ENCODE measurements at regions not wholly inside any gene's neighbourhood (a gene's known extent, or its start where the extent isn't known, plus 50 kb on each side); places are given as distances from the start of the nearest gene placed in this dataset.

DNA sequence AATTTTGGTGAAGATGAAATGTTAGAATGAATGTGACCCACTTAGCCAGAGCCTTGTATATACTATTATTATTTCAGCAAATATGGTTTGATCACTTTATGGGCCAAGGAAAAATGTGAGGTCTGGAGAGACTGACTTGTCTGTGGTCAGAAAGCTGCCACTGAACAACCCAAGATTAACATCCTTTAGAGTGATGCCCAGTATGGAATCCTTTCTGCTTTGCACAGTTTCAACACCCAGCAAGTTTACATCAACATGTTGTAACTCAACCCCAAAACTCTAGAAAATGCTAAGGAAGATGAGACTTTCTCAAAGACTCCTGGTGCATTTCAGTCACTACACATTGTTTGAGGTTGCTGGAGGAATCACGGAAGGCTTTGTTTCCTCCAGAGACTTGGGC lies 107.7 kb downstream of the SNX19 start:
- Mint-ChIP-seq H3K27ac (no peak overlapping the region), H3K9me3 (no peaks in the 10 kb centered on the region), H3K27me3 (ENCODE audit: low read depth, poor library complexity) (peaks cover 12% of the 10 kb centered on the region)

DNA sequence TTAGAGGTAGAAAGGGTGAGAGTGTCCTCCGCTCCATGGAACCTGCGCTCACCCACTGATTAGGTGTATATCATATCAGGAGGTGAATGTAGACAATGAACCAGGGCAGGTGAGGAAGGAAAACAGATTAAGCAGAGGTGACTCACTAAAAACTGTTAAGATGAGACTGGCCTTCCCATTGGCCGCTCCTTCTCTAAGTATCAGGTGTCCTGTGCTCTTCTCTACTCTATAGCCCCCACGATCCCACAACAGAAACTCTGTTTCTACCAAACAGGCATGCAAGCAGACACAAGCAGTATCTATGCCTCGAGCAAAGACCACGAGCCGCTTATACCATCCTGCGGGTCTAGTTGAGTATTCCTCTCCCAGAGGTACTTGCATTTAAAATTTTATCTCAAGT lies 103.1 kb downstream of the SNX19 start:
- no peak for DNase-seq
- Mint-ChIP-seq H3K4me1 (peaks cover 35% of the 10 kb centered on the region), H3K9me3 (no peaks in the 10 kb centered on the region), H3K36me3 (ENCODE audit: low read depth) (no peaks in the 10 kb centered on the region), H3K4me3 (no peak overlapping the region), H3K27me3 (ENCODE audit: low read depth, poor library complexity) (peaks cover 10% of the 10 kb centered on the region), H3K27ac (no peak overlapping the region)
- TF ChIP-seq, protein P1, sequence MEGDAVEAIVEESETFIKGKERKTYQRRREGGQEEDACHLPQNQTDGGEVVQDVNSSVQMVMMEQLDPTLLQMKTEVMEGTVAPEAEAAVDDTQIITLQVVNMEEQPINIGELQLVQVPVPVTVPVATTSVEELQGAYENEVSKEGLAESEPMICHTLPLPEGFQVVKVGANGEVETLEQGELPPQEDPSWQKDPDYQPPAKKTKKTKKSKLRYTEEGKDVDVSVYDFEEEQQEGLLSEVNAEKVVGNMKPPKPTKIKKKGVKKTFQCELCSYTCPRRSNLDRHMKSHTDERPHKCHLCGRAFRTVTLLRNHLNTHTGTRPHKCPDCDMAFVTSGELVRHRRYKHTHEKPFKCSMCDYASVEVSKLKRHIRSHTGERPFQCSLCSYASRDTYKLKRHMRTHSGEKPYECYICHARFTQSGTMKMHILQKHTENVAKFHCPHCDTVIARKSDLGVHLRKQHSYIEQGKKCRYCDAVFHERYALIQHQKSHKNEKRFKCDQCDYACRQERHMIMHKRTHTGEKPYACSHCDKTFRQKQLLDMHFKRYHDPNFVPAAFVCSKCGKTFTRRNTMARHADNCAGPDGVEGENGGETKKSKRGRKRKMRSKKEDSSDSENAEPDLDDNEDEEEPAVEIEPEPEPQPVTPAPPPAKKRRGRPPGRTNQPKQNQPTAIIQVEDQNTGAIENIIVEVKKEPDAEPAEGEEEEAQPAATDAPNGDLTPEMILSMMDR (IDR thresholded peaks at IDR 0.05), result no peak

More for the DNA sequence above, 107.7 kb downstream of the SNX19 start:
- Mint-ChIP-seq H3K4me3 (no peak overlapping the region), H3K36me3 (ENCODE audit: low read depth) (no peaks in the 10 kb centered on the region), H3K4me1 (peaks cover 36% of the 10 kb centered on the region)
- no peak for DNase-seq
- TF ChIP-seq, protein P1 (IDR thresholded peaks at IDR 0.05), result no peak

DNA sequence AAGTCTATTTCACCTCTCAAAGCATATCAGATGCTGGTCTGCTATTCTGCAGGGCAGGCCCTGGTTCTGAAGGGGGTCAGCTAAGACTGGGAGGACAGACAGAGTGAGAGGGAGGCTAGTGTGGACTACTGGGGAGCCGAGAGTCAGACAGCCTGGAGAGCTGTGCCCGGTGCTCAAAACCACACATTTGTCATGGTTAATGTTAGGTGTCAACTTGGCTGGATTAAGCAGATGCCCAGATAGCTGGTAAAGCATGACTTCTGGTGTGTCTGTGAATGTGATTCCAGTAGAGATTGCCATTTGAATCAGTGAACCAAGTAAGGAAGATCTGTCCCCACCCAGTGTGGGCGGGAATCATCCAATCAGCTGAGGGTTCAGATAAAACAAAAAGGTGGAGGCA lies 102.6 kb downstream of the SNX19 start:
- TF ChIP-seq, protein P1 (IDR thresholded peaks at IDR 0.05), result no peak
- no peak for DNase-seq
- Mint-ChIP-seq H3K27ac (no peak overlapping the region), H3K9me3 (no peaks in the 10 kb centered on the region), H3K4me1 (peaks cover 35% of the 10 kb centered on the region), H3K36me3 (ENCODE audit: low read depth) (no peaks in the 10 kb centered on the region), H3K27me3 (ENCODE audit: low read depth, poor library complexity) (peaks cover 10% of the 10 kb centered on the region), H3K4me3 (no peak overlapping the region)

DNA sequence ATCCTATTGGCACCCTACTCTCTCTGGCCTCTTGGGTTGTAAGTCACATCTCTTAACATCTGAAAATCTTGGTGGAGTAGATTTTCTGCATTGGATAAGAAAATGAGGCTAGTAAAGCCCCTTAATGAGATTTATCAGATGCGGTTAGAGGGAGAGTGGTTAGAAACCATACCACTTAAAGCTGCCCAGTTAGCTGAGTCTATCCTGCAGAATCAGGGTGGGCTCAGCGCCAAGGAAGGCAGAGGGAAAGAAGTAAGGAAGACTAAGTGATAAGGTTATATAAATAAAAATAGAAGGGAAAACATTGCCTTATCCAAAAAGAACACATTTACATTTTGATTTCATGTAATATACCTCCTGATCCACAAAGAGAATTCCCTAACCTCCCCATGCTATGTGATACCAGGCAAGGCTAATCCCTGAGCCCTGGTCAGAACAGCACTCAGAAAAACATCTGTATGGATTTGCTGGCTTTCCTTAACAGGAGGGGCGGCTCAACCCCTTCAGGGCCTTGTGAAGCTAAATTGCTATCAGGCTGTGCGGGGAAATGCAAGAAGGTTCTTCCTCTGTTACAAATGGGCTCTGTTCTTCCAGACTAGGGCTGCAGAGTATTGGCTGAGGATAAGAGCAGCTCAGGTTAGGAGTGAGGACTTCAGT lies 101.7 kb downstream of the SNX19 start:
- no peaks in the 10 kb centered on the region for H3K9me3 Mint-ChIP-seq
- H3K36me3 Mint-ChIP-seq (ENCODE audit: low read depth), result no peaks in the 10 kb centered on the region
- peaks cover 35% of the 10 kb centered on the region for H3K4me1 Mint-ChIP-seq
- no peak for DNase-seq
- TF ChIP-seq, protein P1 (IDR thresholded peaks at IDR 0.05), result no peak
- peaks cover 10% of the 10 kb centered on the region for H3K27me3 Mint-ChIP-seq (ENCODE audit: low read depth, poor library complexity)
- no peak overlapping the region for H3K4me3 Mint-ChIP-seq
- no peak overlapping the region for H3K27ac Mint-ChIP-seq

DNA sequence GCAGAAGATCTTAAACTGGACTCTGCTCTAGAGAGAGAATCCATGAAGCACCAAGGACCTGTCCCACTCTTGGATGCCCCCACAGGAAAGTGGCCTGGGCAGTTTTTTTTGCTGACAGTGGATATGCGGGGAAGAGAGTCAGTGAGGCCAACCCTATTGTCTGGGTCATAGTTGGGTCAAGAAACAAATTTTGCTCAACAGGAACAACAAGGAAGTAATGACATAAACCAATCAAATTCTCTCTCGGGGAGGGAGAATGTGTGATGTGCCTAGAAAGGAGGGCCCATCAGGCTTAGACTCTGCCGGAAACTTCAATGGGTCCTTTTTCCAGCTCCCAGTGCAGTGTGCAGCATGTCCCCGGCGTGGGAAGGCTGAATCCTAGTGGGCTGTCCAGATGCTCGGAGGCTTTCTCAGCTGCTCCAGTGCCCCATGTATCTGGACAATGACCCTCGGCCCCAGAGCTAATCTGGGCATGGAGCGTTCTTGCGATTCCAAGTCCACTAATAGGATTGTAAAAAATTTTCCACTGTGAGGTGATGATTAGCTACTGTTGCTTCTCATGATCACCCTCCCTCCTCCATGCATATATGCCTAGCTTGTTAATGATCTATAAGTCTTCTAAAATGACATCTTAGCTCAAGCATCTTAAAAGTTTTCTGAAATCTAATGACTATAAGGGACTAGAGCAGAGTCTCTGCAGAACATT lies 101.0 kb downstream of the SNX19 start:
- Mint-ChIP-seq H3K27ac (no peak overlapping the region), H3K36me3 (ENCODE audit: low read depth) (no peaks in the 10 kb centered on the region), H3K27me3 (ENCODE audit: low read depth, poor library complexity) (peaks cover 10% of the 10 kb centered on the region), H3K9me3 (no peaks in the 10 kb centered on the region), H3K4me1 (peaks cover 35% of the 10 kb centered on the region), H3K4me3 (no peak overlapping the region)
- DNase-seq, result no peak
- TF ChIP-seq, protein P1 (IDR thresholded peaks at IDR 0.05), result no peak

DNA sequence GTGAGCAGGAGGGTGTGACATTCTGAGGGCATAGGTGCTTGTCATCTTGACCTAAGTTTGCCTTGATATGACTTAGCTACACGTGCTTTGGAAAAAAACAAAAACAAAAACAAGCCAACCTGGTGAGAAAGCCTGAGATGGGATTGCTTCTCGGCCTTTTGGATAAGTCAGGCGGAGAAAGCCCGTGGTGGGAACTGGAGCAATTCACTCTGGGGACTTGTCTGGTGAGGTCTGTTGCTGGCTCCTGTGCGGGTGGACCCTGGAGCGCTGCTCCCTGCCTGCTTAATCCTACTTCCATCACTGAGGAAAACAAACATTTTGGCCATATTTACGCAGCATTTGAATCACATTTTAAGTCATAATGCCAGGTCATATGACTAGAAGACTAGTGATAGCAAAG lies 100.3 kb downstream of the SNX19 start:
- H3K27ac Mint-ChIP-seq, result no peak overlapping the region
- no peak for DNase-seq
- peaks cover 10% of the 10 kb centered on the region for H3K27me3 Mint-ChIP-seq (ENCODE audit: low read depth, poor library complexity)
- TF ChIP-seq, protein P1 (IDR thresholded peaks at IDR 0.05), result no peak
- no peaks in the 10 kb centered on the region for H3K9me3 Mint-ChIP-seq
- no peak overlapping the region for H3K4me3 Mint-ChIP-seq
- no peaks in the 10 kb centered on the region for H3K36me3 Mint-ChIP-seq (ENCODE audit: low read depth)
- H3K4me1 Mint-ChIP-seq, result peaks cover 35% of the 10 kb centered on the region
